HEK293T (cell line): ENCODE measurements at regions not wholly inside any gene's neighbourhood (a gene's known extent, or its start where the extent isn't known, plus 50 kb on each side); places are given as distances from the start of the nearest gene placed in this dataset.
"Not testable (repeated sequence)": the region's sequence is repeated elsewhere in the genome, so short reads cannot be mapped to it uniquely, and the experiment has no call there.

Source experiments
- FOXA1 ChIP-seq: fragments of 450-650 bp; IDR thresholded peaks from 2 replicates; pipeline ENCODE4 v1.6.1; 2016; ENCODE audit warnings: mild to moderate bottlenecking
- HDGF ChIP-seq: fragments of 450-650 bp; IDR thresholded peaks from 2 replicates; pipeline ENCODE4 v1.6.1; 2017; ENCODE audit warnings: antibody characterized with exemption, borderline replicate concordance
- SP1 ChIP-seq: fragments of 450-650 bp; IDR thresholded peaks from 2 replicates; pipeline ENCODE4 v1.6.1; 2017
- SUZ12 ChIP-seq: fragments of 450-650 bp; IDR thresholded peaks from 2 replicates; pipeline ENCODE4 v1.6.1; 2016; ENCODE audit warnings: mild to moderate bottlenecking

DNA sequence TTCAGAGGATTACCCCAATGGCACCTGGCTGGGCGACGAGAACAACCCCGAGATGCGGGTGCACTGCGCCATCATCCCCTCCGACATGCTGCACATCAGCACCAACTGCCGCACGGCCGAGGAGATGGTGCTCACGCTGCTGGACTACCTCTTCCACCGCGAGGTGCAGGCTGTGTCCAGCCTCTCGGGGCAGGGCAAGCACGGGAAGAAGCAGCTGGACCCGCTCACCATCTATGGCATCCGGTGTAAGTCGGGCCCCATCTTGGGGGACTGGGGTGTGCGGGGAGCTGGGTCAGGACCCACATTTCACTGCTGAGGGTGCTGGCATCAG, 94.2 kb downstream of the NPIPB11 start:
- not testable (repeated sequence) for TF ChIP-seq FOXA1, SUZ12, SP1, HDGF
